ENCODE measurements at regions not wholly inside any gene's neighbourhood (a gene's known extent, or its start where the extent isn't known, plus 50 kb on each side); places are given as distances from the start of the nearest gene placed in this dataset.

GRCh38 chr9:11968631-11969030 lies 724.6 kb upstream of the TYRP1 start:
- no peak for DNase-seq

DNA sequence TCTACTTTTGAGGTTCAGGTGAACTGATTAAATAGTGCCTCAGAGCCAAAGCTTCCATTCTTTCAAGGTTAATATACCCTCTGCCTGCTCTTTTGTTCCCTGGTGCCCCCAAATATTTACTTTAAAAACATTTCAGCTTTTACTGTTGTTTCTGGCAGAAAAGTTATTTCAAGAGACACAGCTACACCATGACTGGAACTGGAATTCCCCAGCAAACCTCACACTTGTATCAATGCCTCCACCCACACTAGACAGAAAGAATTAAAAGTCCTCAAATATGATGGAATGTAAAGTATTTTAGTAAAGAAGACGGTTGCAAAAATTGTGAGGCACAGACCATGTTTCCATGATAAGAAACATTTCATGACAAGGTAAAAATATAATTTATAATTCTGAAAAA lies 720.2 kb upstream of the TYRP1 start:
- no peak for DNase-seq

DNA sequence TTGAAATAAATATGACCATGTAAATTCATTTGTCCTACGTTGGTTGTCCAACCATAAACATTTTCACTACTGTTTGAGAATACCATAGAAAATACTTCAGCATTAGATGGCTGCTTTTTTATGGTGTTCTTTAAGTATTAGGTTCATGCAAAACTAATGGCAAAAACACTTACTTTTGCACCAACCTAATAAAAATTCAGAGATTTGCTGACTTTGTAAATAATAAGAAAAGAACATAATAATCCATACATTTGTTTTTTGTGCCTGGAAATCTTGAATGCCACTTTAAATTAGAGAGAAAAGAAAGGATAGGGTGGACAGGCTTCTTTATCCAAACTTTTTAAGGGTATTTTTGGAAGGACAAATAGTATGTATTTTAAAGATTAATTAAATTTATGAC lies 719.7 kb upstream of the TYRP1 start:
- DNase-seq = no peak

GRCh38 chr9:11992866-11993265 lies 700.3 kb upstream of the TYRP1 start:
- DNase-seq = no peak

- DNase-seq = no peak
Observed at GRCh38 chr9:12014488-12014887, 678.7 kb upstream of the TYRP1 start.

DNA sequence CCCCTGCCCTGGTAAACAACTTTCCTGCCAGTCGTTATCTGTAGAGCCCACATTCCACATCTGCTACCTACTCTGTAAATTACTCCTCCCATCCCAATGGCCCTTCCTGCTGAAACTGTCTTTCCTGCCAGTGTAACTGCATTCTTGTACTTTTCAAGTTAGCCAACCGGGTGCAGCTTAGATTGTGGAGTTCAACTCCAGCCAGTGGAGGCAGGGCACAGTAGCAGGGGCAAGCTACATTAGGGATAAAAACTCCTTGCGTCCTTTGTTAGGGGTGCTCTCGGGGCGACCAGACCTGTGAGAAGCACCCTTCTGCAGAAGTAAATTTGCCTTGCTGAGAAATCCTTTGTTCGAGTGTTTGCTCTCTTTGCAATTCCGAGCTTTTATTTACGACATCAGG lies 639.0 kb upstream of the TYRP1 start:
- DNase-seq = no peak

- DNase-seq = no peak
Observed at GRCh38 chr9:12056874-12057273, 636.3 kb upstream of the TYRP1 start.

- no peak for DNase-seq
Observed at GRCh38 chr9:12060067-12060466, 633.1 kb upstream of the TYRP1 start.

DNA sequence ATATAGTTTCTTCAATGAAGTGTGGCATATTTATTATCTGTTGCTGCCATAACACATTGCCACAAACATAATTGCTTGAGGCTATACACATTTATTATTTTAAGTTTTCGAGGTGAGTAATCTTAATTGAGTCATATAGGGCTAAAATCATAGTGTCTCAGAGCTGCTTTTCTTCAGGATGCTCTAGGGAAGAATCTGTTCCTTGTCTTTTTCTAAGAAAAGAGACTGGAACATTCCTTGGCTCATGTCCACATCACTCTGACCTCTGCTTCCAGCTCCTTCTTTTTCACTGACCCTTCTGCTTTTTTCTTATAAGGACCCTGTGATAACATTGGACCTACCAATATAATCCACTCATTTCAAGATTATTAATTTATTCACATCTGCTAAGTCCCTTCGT lies 632.4 kb upstream of the TYRP1 start:
- DNase-seq = no peak

GRCh38 chr9:12065050-12065449 lies 628.1 kb upstream of the TYRP1 start:
- DNase-seq = no peak

DNA sequence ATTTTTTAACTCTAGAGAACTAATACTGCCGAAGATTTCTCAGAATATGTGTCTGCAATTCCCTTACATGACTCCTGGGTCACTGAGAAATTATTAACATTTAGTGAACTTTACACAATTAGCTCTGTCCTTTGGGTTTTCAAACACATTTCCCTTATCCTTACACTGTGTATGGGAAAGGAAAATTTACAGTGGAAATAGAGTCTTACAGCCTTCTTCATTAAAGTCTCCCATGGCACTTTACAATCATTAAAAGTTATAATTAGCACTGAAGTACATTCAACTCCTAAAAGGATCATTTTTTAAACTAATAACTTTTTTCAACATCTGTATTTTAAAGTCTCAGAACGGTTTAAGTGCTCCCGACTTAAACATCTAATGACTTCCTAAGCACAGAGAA lies 627.5 kb upstream of the TYRP1 start:
- DNase-seq = no peak

DNA sequence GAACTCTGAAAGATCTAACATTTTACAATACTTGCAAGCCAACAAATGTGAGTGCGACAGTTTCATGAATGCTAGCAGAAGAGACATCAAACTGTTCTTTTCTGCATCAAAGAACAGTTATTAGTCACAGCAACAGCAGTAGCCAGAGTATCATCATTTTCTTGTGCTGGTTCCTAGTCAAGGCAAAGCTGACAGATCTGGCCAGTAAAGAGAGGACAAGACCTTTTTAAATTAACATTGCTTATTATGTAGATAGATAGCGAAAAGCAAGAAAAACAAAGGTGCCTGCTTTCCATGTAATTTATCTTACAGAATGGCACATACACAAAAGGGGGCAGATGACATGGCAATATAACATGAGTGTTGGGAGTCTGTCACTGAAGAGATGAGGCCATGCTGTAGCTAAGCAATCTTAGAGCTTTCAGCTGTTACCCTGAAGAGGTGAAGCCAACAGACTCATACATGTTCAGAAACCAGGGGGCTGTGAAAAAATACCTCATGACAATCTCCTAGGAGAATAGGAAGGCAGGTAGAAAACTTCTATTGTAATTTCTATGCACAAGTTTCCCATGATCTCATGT lies 626.6 kb upstream of the TYRP1 start:
- DNase-seq = no peak

- DNase-seq = no peak
Observed at GRCh38 chr9:12069366-12069765, 623.8 kb upstream of the TYRP1 start.

GRCh38 chr9:12085399-12085798 lies 607.8 kb upstream of the TYRP1 start:
- DNase-seq = no peak

DNA sequence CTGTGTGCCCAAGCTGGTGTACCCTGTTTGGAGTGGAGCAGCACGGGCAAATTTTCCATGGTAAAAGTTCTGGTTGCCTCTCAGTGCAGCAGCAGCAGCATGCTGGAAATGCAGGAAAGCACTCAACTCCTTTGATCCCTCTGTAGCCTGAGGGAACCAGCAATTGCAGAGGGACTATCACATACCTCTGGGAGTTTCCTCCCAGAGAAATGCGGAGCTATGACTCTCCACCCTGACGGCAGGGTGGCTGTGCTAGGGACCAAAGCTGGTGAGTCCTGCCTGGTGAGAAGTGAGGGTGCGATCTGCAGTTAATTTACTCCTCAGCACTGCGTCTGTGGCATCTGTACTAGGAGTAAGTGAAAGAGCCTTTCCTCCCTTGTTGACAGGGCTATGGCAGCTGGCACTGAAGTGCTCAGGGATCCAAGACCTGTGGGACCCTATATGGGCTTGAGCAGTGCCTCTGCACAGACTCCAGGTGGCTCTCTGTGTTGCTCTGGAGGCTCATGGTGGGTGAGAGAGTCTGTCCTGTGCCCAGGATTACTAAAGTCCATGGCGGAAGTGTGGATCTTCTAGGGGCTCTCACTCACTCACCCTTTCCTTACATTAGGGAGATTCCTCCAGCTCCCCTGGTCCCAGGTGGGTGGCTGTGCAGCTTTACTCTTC lies 601.2 kb upstream of the TYRP1 start:
- no peak for DNase-seq

- no peak for DNase-seq
Observed at GRCh38 chr9:12094046-12094445, 599.1 kb upstream of the TYRP1 start.

DNA sequence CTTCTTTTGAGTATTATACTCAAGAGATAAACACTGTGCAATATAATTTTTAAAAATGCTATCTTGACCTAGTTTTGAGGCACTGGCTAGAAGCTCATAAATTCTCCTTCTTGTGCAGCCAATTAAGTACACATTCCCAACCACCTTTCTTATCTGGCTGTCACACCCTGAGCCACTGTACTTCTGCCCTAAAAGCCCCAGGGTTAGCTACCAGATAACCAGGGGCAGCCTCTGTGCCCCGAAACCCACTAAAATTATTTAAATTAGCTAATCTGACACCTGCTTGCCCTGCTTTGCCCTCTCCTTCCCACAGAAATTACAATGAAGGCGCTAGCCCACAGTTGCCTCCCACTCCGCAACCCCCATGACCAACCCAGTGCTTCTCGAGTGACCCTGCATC lies 597.3 kb upstream of the TYRP1 start:
- DNase-seq = no peak

DNA sequence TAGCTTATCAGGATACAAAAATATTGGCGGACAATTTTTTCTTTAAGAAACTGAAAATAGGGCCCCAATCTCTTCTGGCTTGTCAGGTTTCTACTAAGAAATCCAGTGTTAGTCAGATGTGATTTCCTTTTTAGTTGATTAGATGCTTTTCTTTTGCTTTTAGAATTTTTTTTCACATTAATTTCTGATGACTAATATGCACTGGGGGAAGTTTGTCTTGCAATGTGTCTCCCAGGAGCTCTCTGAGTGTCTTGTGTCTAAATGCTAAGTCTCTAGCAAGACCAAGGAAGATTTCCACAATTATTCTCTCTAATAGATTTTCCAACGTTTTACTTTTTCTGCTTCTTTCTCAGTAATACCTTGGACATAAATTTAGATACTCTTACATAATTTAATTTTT lies 559.8 kb upstream of the TYRP1 start:
- DNase-seq = no peak

GRCh38 chr9:12141422-12141821 lies 551.8 kb upstream of the TYRP1 start:
- DNase-seq = no peak

DNA sequence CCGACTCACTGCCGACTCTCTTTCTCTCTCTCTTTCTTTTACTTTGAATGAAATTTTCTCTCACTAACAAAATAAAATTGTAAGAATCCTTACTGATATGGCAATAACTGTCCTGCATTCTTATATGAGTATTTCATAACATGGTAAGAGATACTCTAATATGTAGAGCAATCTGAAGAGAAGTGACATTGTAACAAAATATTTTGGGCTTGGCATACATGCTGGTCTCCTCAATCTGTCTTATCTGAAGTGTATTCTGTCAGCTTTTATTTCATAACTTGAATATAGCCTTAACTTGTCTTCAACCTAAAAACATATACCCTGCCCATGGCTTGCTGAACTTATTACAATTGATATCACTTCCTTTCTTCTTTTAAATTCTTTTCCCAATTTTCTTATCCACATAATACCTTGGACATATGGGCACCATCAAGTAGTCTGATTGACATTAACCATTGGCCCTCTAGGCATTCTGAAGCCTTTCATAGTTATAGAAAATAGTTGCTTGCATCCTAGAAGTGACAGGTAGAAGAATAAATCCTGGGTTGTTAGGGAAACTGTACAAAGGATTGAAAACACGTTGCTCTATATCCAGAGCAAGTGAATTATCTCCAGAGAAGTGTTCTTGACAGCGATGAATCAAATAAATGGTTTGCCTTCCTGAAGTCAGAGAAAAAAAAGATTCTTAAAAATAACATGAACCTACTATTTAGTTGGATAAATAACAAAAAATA lies 537.6 kb upstream of the TYRP1 start:
- no peak for DNase-seq

- no peak for DNase-seq
Observed at GRCh38 chr9:12162181-12162815, 530.9 kb upstream of the TYRP1 start.

GRCh38 chr9:12163723-12164458 lies 529.3 kb upstream of the TYRP1 start:
- DNase-seq = no peak

GRCh38 chr9:12166518-12166917 lies 526.7 kb upstream of the TYRP1 start:
- no peak for DNase-seq
